Esophagus squamous epithelium (tissue), 4 donors: ENCODE measurements at regions not wholly inside any gene's neighbourhood (a gene's known extent, or its start where the extent isn't known, plus 50 kb on each side); places are given as distances from the start of the nearest gene placed in this dataset.

Experiments used
- CTCF ChIP-seq, 6 experiments: fragments of 450-650 bp in 4 of 6; fragments of 200-600 bp in 2 of 6; sonication (generic) in 2 of 6; IDR thresholded peaks; one replicate each; pipeline ENCODE4 v1.5.1; 2016 to 2019; ENCODE audit warnings: antibody characterized with exemption in 6 of 6, mild to moderate bottlenecking in 4 of 6, moderate library complexity in 4 of 6
- POLR2A ChIP-seq, 4 donors: fragments of 450-650 bp; IDR thresholded peaks; one replicate each; pipeline ENCODE4 v1.6.1; 2017; ENCODE audit warnings: antibody characterized with exemption in 4 of 4, mild to moderate bottlenecking in 4 of 4, moderate library complexity in 3 of 4

- TF ChIP-seq CTCF (IDR thresholded peaks at IDR 0.05) (no peak), POLR2A (IDR thresholded peaks at IDR 0.05) (no peak)
Observed at GRCh38 chr9:75210215-75210614, 121.9 kb downstream of the OSTF1 start.
